Keratinocyte (primary cell): ENCODE measurements at regions not wholly inside any gene's neighbourhood (a gene's known extent, or its start where the extent isn't known, plus 50 kb on each side); places are given as distances from the start of the nearest gene placed in this dataset.

Source experiments
- DNase-seq: peaks from one replicate; pipeline ENCODE4 v3.0.0-alpha.2; 2011; ENCODE audit warnings: low read depth, missing footprints, low spot score
- FAIRE-seq: peaks from 2 replicates; lab custom pipeline; 2011; peaks lifted over from hg19 to GRCh38; lab: Jason Lieb, UNC
- H2AFZ ChIP-seq: 2 replicates; pipeline ENCODE4 v1.6.0; 2012; ENCODE audit warnings: low read length, control low read depth, inconsistent platforms; ENCODE audit not compliant: control insufficient read depth
- H3K27ac ChIP-seq: 2 replicates; pipeline ENCODE4 v1.5.1; 2011; ENCODE audit warnings: low read length; ENCODE audit not compliant: control insufficient read depth, insufficient read depth
- H3K27me3 ChIP-seq: 3 replicates; pipeline ENCODE4 v1.6.0; 2011; ENCODE audit warnings: low read length; ENCODE audit not compliant: control insufficient read depth, insufficient read depth; ENCODE audit errors: extremely low read depth
- H3K36me3 ChIP-seq, 2 experiments: 2 replicates in 1 of 2; 3 replicates in 1 of 2; pipeline ENCODE4 v1.5.1; 2011; ENCODE audit warnings: low read length in 2 of 2, mild to moderate bottlenecking in 1 of 2; ENCODE audit not compliant: control insufficient read depth in 2 of 2, insufficient read depth in 2 of 2; ENCODE audit errors: extremely low read depth in 1 of 2
- H3K4me1 ChIP-seq: 3 replicates; pipeline ENCODE4 v1.5.1; 2011; ENCODE audit warnings: low read length; ENCODE audit not compliant: control insufficient read depth, insufficient read depth; ENCODE audit errors: extremely low read depth
- H3K4me2 ChIP-seq: 3 replicates; pipeline ENCODE4 v1.6.0; 2011; ENCODE audit warnings: low read depth, low read length; ENCODE audit not compliant: control insufficient read depth, insufficient read depth; ENCODE audit errors: extremely low read depth
- H3K4me3 ChIP-seq, 3 experiments: fragments of 200-600 bp in 1 of 3; sonication (generic) in 1 of 3; 2 replicates in 2 of 3; 3 replicates in 1 of 3; pipeline ENCODE4 v1.5.1; 2011 to 2016; ENCODE audit warnings: low read length in 3 of 3, mild to moderate bottlenecking in 3 of 3, control low read depth in 2 of 3, inconsistent platforms in 1 of 3, low read depth in 1 of 3, mixed read lengths in 1 of 3, mixed run types in 1 of 3, moderate library complexity in 1 of 3; ENCODE audit not compliant: control insufficient read depth in 2 of 3, insufficient read depth in 2 of 3; ENCODE audit errors: extremely low read depth in 1 of 3
- H3K79me2 ChIP-seq: 2 replicates; pipeline ENCODE4 v1.6.0; 2012; ENCODE audit warnings: low read length; ENCODE audit not compliant: control insufficient read depth, insufficient read depth
- H3K9ac ChIP-seq: 3 replicates; pipeline ENCODE4 v1.6.0; 2011; ENCODE audit warnings: low read length; ENCODE audit not compliant: control insufficient read depth, insufficient read depth; ENCODE audit errors: extremely low read depth
- H3K9me1 ChIP-seq: 3 replicates; pipeline ENCODE4 v1.6.0; 2011; ENCODE audit warnings: low read length; ENCODE audit not compliant: control insufficient read depth, insufficient read depth; ENCODE audit errors: extremely low read depth
- H3K9me3 ChIP-seq: 2 replicates; pipeline ENCODE4 v1.5.1; 2012; ENCODE audit warnings: low read depth, low read length; ENCODE audit not compliant: control insufficient read depth
- H4K20me1 ChIP-seq: 3 replicates; pipeline ENCODE4 v1.6.0; 2011; ENCODE audit warnings: low read length; ENCODE audit not compliant: control insufficient read depth, insufficient read depth; ENCODE audit errors: extremely low read depth
- CTCF ChIP-seq, 3 experiments: IDR thresholded peaks in 1 of 3; conservative IDR thresholded peaks in 1 of 3; optimal IDR thresholded peaks in 1 of 3; 2 replicates in 2 of 3; 3 replicates in 1 of 3; pipeline versions ENCODE3 to v1.5.1; 2011; ENCODE audit warnings: low read length in 3 of 3, mild to moderate bottlenecking in 3 of 3, moderate library complexity in 2 of 3, control low read depth in 1 of 3, inconsistent platforms in 1 of 3; ENCODE audit not compliant: insufficient read depth in 2 of 3; ENCODE audit errors: extremely low read depth in 1 of 3
- EZH2 ChIP-seq: IDR thresholded peaks from one replicate; pipeline ENCODE4 v1.6.1; 2012; ENCODE audit warnings: inconsistent platforms, mild to moderate bottlenecking, low read length, moderate library complexity
- dilution Hi-C: fragments of 300-500 bp; cut with MboI; formaldehyde crosslinking; loops from one replicate; pipeline ENCODE4 v1.7.0; 2020; ENCODE audit warnings: low sequenced_read_pairs; ENCODE audit not compliant: extremely low pct_ligation_motif_present

GRCh38 chr16:60815865-60816264 is 1220.4 kb downstream of the CDH8 start:
- FAIRE-seq: no peak
- Histone ChIP-seq H3K4me2 (no peak overlapping the region), H3K9me1 (no peaks in the 10 kb centered on the region), H3K9ac (no peak overlapping the region), H3K36me3 (no peaks in the 10 kb centered on the region), H3K27ac (no peak overlapping the region), H3K79me2 (no peaks in the 10 kb centered on the region), H3K4me1 (no peaks in the 10 kb centered on the region), H3K27me3 (no peaks in the 10 kb centered on the region), H3K9me3 (no peaks in the 10 kb centered on the region), H4K20me1 (no peaks in the 10 kb centered on the region), H2AFZ (no peak overlapping the region), H3K4me3 (no peak overlapping the region)
- TF ChIP-seq CTCF (optimal IDR thresholded peaks at IDR 0.05 in 1 of 3, IDR thresholded peaks at IDR 0.05 in 1 of 3, conservative IDR thresholded peaks at IDR 0.05 in 1 of 3; ENCODE audit: extremely low read depth in 1 of 3, insufficient read depth in 2 of 3, low read length in 3 of 3): no peak
- no peak for TF ChIP-seq EZH2
- dilution Hi-C loops: no loop called here
- DNase-seq: no peak

GRCh38 chr16:60815033-60815432 is 1221.2 kb downstream of the CDH8 start:
- Histone ChIP-seq H3K9me3 (no peaks in the 10 kb centered on the region), H3K79me2 (no peaks in the 10 kb centered on the region), H3K27me3 (no peaks in the 10 kb centered on the region), H3K27ac (no peak overlapping the region), H3K4me2 (no peak overlapping the region), H3K36me3 (no peaks in the 10 kb centered on the region), H4K20me1 (no peaks in the 10 kb centered on the region), H2AFZ (no peak overlapping the region), H3K9ac (no peak overlapping the region), H3K9me1 (no peaks in the 10 kb centered on the region), H3K4me1 (no peaks in the 10 kb centered on the region), H3K4me3 (no peak overlapping the region)
- no peak for FAIRE-seq
- no peak for DNase-seq
- dilution Hi-C loops: no loop called here
- TF ChIP-seq EZH2 (no peak), CTCF (optimal IDR thresholded peaks at IDR 0.05 in 1 of 3, IDR thresholded peaks at IDR 0.05 in 1 of 3, conservative IDR thresholded peaks at IDR 0.05 in 1 of 3; ENCODE audit: extremely low read depth in 1 of 3, insufficient read depth in 2 of 3, low read length in 3 of 3) (no peak)
